HG03064 (cell line): ENCODE measurements at regions not wholly inside any gene's neighbourhood (a gene's known extent, or its start where the extent isn't known, plus 50 kb on each side); places are given as distances from the start of the nearest gene placed in this dataset.

ENCODE experiments used
- ATAC-seq: cut with Tn5 transposase; IDR thresholded peaks from one replicate; pipeline ENCODE4 v1.9.1; 2021; ENCODE audit warnings: low read depth; ENCODE audit not compliant: unreplicated experiment

GRCh38 chr1:209265301-209265700 lies 318.2 kb upstream of the CAMK1G start:
- no peak for ATAC-seq

- no peak for ATAC-seq
These were observed 316.8 kb upstream of the CAMK1G start for GRCh38 chr1:209266590-209267205.

- no peak for ATAC-seq
These were observed 315.5 kb upstream of the CAMK1G start for GRCh38 chr1:209267968-209268367.

DNA sequence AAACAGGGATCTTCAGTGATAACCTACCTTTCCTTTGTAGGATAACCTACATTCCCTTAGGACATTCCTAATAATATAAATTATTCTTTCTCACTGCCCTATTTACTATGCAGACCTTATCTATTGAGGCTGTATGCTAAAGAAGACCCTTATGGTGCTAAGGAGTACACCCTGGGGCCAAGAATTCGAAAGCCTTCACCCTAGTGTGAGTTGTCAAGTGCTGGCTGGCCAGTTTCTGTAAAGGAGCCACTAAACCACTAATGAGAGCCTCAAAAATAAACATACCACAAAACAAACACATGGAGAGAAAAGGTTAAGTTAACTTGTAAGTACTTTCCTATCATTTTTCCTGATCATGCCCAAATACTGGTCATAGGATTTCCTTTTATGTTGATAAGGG lies 315.0 kb upstream of the CAMK1G start:
- no peak for ATAC-seq

DNA sequence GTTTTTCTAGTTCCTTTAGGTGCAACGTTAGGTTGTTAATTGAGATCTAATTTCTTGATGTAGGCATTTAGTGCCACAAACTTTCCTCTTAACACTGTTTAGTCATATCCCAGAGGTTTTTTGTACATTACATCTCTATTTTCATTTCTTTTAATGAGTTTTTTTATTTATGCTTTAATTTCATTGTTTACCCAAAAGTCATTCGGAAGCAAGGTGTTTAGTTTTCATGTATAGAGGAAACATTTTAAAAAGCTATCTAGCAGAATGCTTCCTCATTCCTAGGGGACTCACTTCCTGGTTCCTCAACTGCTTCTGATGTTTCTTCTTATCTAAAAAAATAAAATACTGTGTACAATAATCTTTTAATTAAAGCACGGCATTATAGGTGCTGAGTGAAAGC lies 307.2 kb upstream of the CAMK1G start:
- no peak for ATAC-seq

DNA sequence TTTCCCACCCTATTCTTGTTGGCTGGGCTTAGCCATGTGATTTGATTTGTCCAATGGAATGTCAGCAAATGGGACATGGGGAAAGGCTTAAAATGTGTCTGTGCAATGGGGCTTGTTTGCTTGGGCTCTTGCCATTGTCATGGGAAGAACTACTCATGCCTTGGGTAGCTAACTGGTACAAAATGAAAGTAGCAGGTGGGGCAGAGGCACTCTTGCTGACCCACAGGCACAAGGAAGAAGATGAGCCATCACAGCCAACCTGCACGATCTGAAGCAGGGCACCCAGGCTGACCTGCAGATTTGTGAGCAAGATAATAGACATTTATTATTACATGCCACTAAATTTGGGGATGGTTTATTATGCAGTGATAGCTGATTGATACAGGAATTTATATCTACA lies 305.9 kb upstream of the CAMK1G start:
- no peak for ATAC-seq

DNA sequence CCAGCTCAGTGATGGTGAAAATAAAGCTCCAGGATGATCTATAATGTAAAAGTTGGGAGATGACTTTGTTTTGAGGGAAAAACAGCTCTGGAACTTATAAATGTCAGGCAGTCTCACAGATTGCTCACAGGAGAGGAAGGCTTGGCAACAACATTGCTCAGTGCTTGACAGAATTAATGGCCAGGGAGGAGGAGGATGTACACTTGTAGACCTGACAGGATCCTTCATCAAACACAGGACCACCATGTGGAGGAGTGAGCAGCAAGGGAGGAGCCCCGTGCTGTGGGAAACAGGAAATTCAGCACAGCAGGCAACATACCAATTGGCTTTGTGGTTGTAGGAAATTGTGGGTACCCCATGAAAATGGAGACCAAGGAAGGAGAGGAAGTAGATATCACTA lies 291.8 kb upstream of the CAMK1G start:
- no peak for ATAC-seq

DNA sequence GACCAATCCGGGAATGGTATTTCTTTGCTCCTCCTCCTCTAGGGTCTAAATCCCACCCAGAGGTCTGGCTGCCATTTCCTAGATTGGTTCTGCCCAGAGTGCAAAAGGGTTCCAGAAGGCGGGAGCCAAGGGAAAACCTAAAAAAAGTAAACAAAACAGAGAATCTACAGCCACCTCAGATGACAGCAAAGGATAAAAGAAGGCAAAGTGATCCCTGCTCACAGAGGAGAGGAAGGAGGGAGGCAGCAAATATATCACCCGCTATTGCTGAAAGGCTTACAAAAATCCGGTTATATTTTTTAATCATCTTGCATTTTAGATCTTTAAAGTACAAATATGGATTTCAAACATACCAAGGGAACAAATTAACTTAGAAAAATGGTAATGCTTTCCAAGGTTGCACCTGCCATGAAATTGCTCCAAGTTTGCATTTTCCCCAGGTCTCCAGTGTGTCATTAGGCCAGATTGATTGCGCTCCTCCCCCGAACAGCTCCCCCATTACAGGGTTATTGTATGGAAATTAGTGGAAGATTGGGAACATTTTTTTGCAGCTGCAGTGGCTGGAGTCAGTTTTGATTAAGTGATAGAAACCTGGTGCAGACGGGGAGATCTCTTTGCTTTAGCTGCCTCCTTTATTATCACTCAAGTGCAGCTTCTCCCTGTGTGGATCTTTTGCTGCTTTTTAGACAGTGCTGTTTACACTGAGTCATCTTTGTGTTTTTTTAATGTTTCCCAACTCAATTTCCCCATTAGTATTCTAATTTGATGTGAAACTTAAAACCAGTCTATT lies 280.5 kb upstream of the CAMK1G start:
- ATAC-seq, result no peak

- no peak for ATAC-seq
These were observed 279.3 kb upstream of the CAMK1G start for GRCh38 chr1:209304166-209304565.

DNA sequence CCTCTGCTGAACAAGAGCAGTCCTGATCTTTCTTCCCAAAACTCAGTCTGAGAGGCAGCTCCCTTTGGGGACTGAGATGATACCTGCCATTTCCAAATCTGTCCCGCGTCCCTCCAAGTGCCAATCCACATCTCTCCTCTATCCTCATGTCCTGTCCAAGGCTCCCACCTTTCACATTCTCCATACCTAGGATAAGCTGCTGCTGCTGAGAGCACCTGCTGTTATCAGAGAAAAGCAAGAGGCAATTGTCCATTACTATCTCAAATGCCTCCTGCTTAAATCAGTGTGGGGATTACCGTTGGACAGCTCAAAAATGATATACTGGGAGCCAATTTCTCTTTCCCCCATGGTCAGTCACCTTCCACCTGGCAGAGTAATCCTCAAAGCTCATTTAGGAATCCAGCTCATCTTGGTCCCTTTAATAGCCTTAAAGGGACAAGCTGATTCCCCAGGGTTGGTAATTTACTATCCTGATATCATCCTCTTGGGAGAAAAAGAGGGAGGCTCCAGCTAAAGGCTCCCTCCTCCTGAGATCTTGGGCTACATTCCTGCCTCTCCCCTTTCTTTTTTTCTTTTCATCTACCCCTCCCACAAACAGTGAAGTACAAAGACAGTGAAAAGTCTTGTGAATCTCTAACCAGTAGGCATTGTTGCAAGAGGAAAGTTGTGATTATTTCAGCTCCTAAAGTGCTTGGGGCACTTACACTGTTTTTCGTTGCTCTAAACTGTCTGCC lies 278.1 kb upstream of the CAMK1G start:
- no peak for ATAC-seq

GRCh38 chr1:209307846-209308245 lies 275.7 kb upstream of the CAMK1G start:
- ATAC-seq, result no peak

DNA sequence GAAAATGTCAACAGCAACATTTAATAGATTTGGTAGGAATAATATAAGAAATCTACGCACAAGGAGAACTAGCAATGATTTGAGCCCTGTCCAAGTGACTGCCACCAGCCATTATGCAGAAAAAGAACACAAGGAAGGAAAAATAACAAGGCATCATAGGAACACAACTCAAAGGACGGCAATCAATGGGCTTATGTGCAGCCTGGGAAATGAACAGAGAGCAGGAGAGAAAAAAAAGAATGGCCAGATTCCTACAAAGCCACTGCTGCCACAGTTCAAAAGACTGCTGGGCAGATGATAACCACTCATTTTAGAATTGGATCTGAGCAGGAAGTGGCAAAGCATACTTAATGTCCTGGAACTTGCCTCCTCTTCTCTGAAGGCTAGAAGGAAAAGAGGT lies 274.3 kb upstream of the CAMK1G start:
- no peak for ATAC-seq

GRCh38 chr1:209311770-209312169 lies 271.7 kb upstream of the CAMK1G start:
- ATAC-seq, result no peak

- no peak for ATAC-seq
These were observed 266.6 kb upstream of the CAMK1G start for GRCh38 chr1:209316929-209317328.

DNA sequence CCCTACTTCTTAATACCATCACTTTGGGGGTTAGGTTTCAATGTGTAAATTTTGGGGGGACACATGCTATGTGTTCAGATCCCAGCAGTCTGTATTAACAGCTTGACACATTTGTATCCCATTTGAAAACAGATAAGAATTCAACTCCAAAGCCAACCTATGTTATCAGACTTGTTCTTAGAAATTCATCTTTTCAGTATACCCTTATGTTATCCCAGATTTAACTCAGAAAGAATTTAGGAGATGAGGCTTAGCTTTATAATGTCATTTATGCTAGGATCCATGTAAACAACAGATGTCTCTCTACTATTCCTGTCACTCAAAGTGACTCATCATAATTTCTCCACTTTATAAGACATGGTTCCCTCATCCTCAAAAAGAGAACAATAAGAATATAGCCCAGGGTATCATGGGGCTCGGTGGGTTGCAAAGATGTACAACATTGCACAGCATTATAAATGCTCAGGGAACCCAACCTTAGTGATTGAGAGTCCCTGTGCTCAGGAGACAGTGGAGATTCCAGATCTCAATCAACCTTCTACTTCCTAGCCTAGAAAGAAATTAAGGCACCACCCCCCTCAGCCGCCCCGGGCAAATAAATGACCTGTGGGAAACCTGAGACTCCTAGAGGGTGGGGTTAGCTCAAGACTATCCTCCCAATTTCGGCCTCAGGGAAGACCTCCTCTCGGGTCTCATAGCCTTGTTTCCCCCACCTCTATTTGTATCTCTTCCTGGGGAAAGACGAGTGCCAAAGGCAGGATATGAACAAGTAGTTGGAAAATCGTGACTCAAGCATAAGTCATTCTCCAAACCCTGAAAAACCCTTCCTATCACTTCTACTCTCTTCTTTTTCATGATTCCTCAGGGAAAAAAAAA lies 265.1 kb upstream of the CAMK1G start:
- no peak for ATAC-seq

DNA sequence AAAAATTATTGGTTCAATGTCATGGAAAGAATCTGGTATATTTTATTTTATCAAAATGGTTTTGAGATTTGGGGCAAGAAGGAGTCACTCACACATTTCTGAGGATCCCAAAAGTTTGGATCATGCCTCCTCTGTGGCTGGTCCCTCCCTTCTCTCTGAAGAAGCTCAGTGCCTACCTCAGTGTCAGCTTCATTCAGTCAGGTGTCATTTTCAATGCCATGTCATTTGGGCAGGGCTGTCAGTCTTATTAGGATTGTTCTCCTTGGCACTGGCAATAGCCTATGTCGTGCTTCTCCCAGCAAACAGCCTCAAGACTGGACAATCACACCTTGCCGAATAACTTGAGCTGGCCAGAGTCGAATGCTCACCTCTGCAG lies 264.5 kb upstream of the CAMK1G start:
- ATAC-seq, result no peak

DNA sequence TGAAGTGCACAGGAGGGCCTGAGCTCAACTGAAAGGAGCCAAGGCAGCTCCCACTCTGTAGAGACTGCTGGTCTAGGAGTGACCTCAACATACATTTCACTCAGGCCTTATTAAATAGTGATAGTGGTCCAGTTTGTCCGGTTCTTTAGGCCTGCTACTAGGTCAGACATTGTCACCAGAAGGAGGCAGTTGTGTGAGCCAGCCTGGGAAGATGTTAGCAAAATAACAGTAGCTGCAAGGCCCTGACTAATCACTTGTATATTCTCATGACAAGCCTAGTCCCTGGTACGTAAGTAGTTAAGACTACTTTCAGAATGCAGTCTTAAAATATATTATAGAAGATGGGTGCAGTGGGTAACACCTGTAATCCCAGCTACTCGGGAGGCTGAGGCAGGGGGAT lies 264.0 kb upstream of the CAMK1G start:
- no peak for ATAC-seq

GRCh38 chr1:209323743-209324142 lies 259.8 kb upstream of the CAMK1G start:
- no peak for ATAC-seq

DNA sequence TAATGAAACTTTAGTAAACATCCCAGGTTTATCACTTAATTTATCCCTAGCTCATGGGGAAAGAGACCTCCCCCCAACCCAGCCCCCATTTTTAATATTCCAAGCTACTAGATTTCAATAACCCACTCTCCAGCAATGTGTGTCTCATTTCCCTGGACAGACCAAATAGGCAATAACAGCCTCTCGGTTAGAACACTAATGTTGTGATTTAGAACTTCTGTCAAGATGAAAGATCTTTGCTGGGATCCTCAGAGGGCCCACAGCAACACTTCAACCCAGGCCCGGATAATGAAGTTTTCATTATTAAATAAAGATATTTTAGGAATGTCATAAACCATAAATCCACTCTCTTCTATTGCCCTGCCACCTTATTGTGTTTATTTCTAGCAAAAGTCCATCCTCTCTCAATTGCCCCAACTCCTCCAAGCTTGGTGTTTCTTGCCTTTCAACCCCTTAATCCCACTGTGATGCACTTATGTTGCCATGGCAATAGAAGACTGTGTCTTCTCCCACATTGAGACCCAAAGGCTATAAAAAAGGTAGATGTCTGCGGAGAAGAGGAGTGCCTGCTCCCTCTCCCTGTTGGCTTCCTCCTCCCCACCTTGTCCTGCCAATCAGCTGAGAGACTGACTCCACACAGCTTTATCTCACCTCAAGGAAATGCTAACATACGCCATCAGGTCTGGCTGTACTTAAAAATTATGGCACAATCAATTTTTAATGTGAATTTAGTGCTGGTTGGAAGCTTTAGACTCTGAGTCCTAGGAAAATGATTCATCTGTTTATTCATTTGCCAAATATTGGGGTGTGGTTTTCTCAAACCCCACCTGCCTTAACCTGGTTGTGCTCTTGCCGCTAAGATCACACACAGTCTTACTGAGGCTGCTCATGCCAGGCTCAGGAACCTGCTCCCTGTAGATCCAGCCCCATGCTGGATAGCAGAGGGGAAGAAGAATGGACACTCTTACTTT lies 258.3 kb upstream of the CAMK1G start:
- no peak for ATAC-seq

- ATAC-seq, result no peak
These were observed 257.4 kb upstream of the CAMK1G start for GRCh38 chr1:209326076-209326475.
